CD8-positive, alpha-beta memory T cell (primary cell): ENCODE measurements at regions not wholly inside any gene's neighbourhood (a gene's known extent, or its start where the extent isn't known, plus 50 kb on each side); places are given as distances from the start of the nearest gene placed in this dataset.

ENCODE experiments used
- CTCF ChIA-PET: fragments of 350-600 bp; sonication (Branson Sonifier 250); formaldehyde crosslinking; loops from one replicate; lab custom pipeline; 2021; ENCODE audit warnings: antibody characterized with exemption; lab: Charles Lee
- POLR2A ChIA-PET: fragments of 350-600 bp; sonication (Branson Sonifier 250); formaldehyde crosslinking; loops from one replicate; lab custom pipeline; 2021; ENCODE audit warnings: antibody characterized with exemption; lab: Charles Lee
- DNase-seq, 5 donors: peaks; one replicate each; pipeline versions ENCODE4 v3.0.0 to v3.0.0-alpha.2; 2020 to 2022; ENCODE audit warnings: mixed read lengths in 1 of 5
- H3K27ac ChIP-seq: one replicate; pipeline ENCODE4 v1.7.0; 2013; ENCODE audit warnings: low read depth, mild to moderate bottlenecking, low read length, moderate library complexity
- H3K27me3 ChIP-seq: 2 replicates; pipeline ENCODE4 v1.7.0; 2013; ENCODE audit warnings: low read length, mild to moderate bottlenecking; ENCODE audit not compliant: insufficient read depth, poor library complexity, severe bottlenecking
- H3K36me3 ChIP-seq: 2 replicates; pipeline ENCODE4 v1.7.0; 2013; ENCODE audit warnings: mild to moderate bottlenecking, low read length, moderate library complexity; ENCODE audit not compliant: insufficient read depth
- H3K4me1 ChIP-seq: 2 replicates; pipeline ENCODE4 v1.7.0; 2013; ENCODE audit warnings: mild to moderate bottlenecking, low read length, moderate library complexity; ENCODE audit not compliant: insufficient read depth
- H3K4me3 ChIP-seq: 2 replicates; pipeline ENCODE4 v1.7.0; 2013; ENCODE audit warnings: mild to moderate bottlenecking, low read length
- H3K9me3 ChIP-seq: 2 replicates; pipeline ENCODE4 v1.7.0; 2013; ENCODE audit warnings: mild to moderate bottlenecking, low read length
- H3K27ac Mint-ChIP-seq, 8 donors: one replicate each; pipeline ENCODE4 v1.8.0; 2020 to 2021; ENCODE audit warnings: mixed read lengths in 8 of 8, mild to moderate bottlenecking in 6 of 8, inconsistent platforms in 3 of 8, moderate library complexity in 3 of 8
- H3K27me3 Mint-ChIP-seq, 2 donors: one replicate each; pipeline ENCODE4 v1.8.0; 2020 to 2021; ENCODE audit warnings: mixed read lengths in 2 of 2, mild to moderate bottlenecking in 1 of 2, moderate library complexity in 1 of 2
- H3K36me3 Mint-ChIP-seq, 3 donors: one replicate each; pipeline ENCODE4 v1.8.0; 2020 to 2021; ENCODE audit warnings: mixed read lengths in 3 of 3, inconsistent platforms in 1 of 3, mild to moderate bottlenecking in 1 of 3
- H3K4me1 Mint-ChIP-seq, 3 donors: one replicate each; pipeline ENCODE4 v1.8.0; 2020 to 2021; ENCODE audit warnings: mixed read lengths in 3 of 3, inconsistent platforms in 1 of 3, mild to moderate bottlenecking in 1 of 3
- H3K4me3 Mint-ChIP-seq, 7 donors: one replicate each; pipeline ENCODE4 v1.8.0; 2020 to 2021; ENCODE audit warnings: mixed read lengths in 7 of 7, mild to moderate bottlenecking in 6 of 7, moderate library complexity in 4 of 7, inconsistent platforms in 2 of 7
- H3K9me3 Mint-ChIP-seq, 5 donors: one replicate each; pipeline ENCODE4 v1.8.0; 2020 to 2022; ENCODE audit warnings: mixed read lengths in 5 of 5, mild to moderate bottlenecking in 3 of 5, moderate library complexity in 2 of 5, inconsistent platforms in 1 of 5

DNA sequence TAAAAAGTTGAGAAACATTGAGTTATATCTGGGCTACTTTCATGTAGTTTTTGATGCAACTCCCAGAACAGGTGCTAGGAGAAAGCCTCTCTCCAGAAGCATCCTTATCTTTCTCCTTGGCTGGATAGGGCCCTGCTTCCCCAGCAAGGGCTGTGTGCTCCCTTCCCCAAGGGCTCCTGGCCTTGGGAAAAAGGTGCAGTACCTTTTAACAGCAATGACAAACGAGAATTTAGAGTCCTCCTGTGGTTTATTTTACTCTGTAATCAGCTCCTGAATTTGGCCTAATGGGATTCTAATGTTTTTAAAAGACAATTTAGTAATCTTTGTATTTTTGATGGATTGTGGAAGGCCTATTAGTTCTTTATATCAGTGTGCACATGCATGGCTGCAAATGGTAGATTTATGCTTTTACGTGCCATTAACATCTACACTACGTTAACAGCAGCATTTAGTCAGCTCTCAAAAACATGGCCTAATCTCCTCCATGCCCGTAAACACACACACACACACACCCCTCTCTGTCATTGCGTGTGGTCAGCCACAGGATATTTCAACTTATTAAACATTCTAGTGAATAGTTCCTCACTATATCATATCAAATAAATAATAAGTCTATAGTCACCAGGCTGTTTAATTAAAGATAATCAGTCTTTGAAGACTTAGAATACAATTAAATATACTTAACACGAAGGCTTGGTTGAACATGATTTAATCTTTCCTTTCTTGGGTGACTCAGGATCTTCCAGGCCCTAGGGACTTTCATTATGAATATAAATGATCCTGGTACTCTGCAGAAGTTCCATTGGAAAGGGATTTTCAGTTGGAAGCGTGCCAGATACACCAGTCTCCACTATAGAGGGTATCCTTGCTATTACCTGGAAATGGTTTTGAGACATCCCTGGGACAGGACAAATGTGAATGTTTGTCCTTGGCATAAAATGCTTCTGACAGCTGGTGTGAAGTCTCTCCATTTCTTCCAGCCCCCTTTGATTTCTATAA is 181.4 kb upstream of the PWP1 start:
- DNase-seq, result no peak
- Histone ChIP-seq H3K9me3 (no peaks in the 10 kb centered on the region), H3K4me3 (no peak overlapping the region), H3K4me1 (no peaks in the 10 kb centered on the region), H3K27ac (no peak overlapping the region), H3K36me3 (no peaks in the 10 kb centered on the region), H3K27me3 (no peaks in the 10 kb centered on the region)
- peaks cover 0 to 2% (median 0%) of the 10 kb centered on the region in 5 donors for H3K9me3 Mint-ChIP-seq
- peaks cover 0 to 7% of the 10 kb centered on the region in 2 donors for H3K27me3 Mint-ChIP-seq
- peaks cover 4 to 19% (median 11%) of the 10 kb centered on the region in 3 donors for H3K4me1 Mint-ChIP-seq
- CTCF ChIA-PET, result no interaction called here
- H3K36me3 Mint-ChIP-seq, result no peaks in the 10 kb centered on the region
- peak overlapping the region in 1 of 8 donors; percentile 36 for H3K27ac Mint-ChIP-seq
- POLR2A ChIA-PET, result no interaction called here
- H3K4me3 Mint-ChIP-seq, result no peak overlapping the region

DNA sequence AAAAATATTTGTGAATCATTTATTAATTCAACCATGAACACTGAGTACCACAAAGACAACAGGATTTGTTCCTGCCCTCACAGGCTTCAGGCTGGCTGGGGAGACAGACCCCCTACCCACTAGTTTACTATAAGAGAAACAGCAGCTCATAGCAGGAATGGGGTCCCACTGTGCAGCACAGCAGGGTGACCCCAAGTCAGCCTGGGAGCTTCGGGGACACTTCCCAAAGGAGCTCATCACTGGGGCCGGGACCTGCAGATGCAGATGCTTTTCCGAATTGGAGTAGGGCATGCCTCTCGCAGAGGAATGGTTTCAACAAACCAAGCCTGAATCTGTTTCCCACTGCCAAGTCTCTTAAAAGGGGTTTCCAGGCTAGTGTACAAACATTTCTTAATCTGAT is 176.2 kb upstream of the PWP1 start:
- Mint-ChIP-seq H3K4me1 (peaks cover 0 to 4% (median 1%) of the 10 kb centered on the region in 3 donors), H3K27ac (no peak overlapping the region), H3K9me3 (peaks cover 0 to 2% (median 0%) of the 10 kb centered on the region in 5 donors), H3K36me3 (no peaks in the 10 kb centered on the region), H3K27me3 (peaks cover 0 to 3% of the 10 kb centered on the region in 2 donors), H3K4me3 (no peak overlapping the region)
- Histone ChIP-seq H3K27me3 (no peaks in the 10 kb centered on the region), H3K27ac (no peak overlapping the region), H3K9me3 (no peaks in the 10 kb centered on the region), H3K4me3 (no peak overlapping the region), H3K4me1 (no peaks in the 10 kb centered on the region), H3K36me3 (no peaks in the 10 kb centered on the region)
- CTCF ChIA-PET, result no interaction called here
- DNase-seq, result no peak
- POLR2A ChIA-PET, result no interaction called here

- Mint-ChIP-seq H3K9me3 (peaks cover 0 to 2% (median 0%) of the 10 kb centered on the region in 5 donors), H3K27me3 (peaks cover 0 to 3% of the 10 kb centered on the region in 2 donors), H3K27ac (no peak overlapping the region), H3K4me1 (peaks cover 6 to 9% (median 6%) of the 10 kb centered on the region in 3 donors), H3K36me3 (no peaks in the 10 kb centered on the region), H3K4me3 (no peak overlapping the region)
- CTCF ChIA-PET, result no interaction called here
- POLR2A ChIA-PET, result no interaction called here
- no peak overlapping the region for H3K4me3 ChIP-seq
- H3K27ac ChIP-seq, result no peak overlapping the region
- no peaks in the 10 kb centered on the region for H3K4me1 ChIP-seq
- H3K27me3 ChIP-seq, result no peaks in the 10 kb centered on the region
- H3K9me3 ChIP-seq, result no peaks in the 10 kb centered on the region
- no peak for DNase-seq
- no peaks in the 10 kb centered on the region for H3K36me3 ChIP-seq
Measured at GRCh38 chr12:107510211-107510610, 175.4 kb upstream of the PWP1 start.

- peaks cover 0 to 3% of the 10 kb centered on the region in 2 donors for H3K27me3 Mint-ChIP-seq
- H3K9me3 ChIP-seq, result no peaks in the 10 kb centered on the region
- POLR2A ChIA-PET, result no interaction called here
- no peak overlapping the region for H3K4me3 ChIP-seq
- H3K36me3 Mint-ChIP-seq, result no peaks in the 10 kb centered on the region
- H3K4me1 Mint-ChIP-seq, result peaks cover 12 to 15% (median 12%) of the 10 kb centered on the region in 3 donors
- H3K4me1 ChIP-seq, result no peaks in the 10 kb centered on the region
- no peaks in the 10 kb centered on the region for H3K9me3 Mint-ChIP-seq
- no peak overlapping the region for H3K4me3 Mint-ChIP-seq
- no peak for DNase-seq
- no peaks in the 10 kb centered on the region for H3K27me3 ChIP-seq
- no peak overlapping the region for H3K27ac ChIP-seq
- H3K36me3 ChIP-seq, result no peaks in the 10 kb centered on the region
- H3K27ac Mint-ChIP-seq, result peak overlapping the region in 1 of 8 donors; percentile 86
- CTCF ChIA-PET, result no interaction called here
Measured at GRCh38 chr12:107511292-107511691, 174.3 kb upstream of the PWP1 start.

- Histone ChIP-seq H3K9me3 (no peaks in the 10 kb centered on the region), H3K27me3 (no peaks in the 10 kb centered on the region), H3K4me3 (no peak overlapping the region), H3K4me1 (no peaks in the 10 kb centered on the region), H3K27ac (no peak overlapping the region), H3K36me3 (no peaks in the 10 kb centered on the region)
- H3K27ac Mint-ChIP-seq, result no peak overlapping the region
- no peak overlapping the region for H3K4me3 Mint-ChIP-seq
- peaks cover 12 to 15% (median 12%) of the 10 kb centered on the region in 3 donors for H3K4me1 Mint-ChIP-seq
- H3K36me3 Mint-ChIP-seq, result no peaks in the 10 kb centered on the region
- H3K27me3 Mint-ChIP-seq, result peaks cover 0 to 3% of the 10 kb centered on the region in 2 donors
- ChIA-PET CTCF (no interaction called here), POLR2A (no interaction called here)
- no peak for DNase-seq
- no peaks in the 10 kb centered on the region for H3K9me3 Mint-ChIP-seq
Measured at GRCh38 chr12:107512391-107512790, 173.2 kb upstream of the PWP1 start.

GRCh38 chr12:107513184-107513583 is 172.4 kb upstream of the PWP1 start:
- H3K27ac Mint-ChIP-seq, result peak overlapping the region in 1 of 8 donors; percentile 2
- H3K27ac ChIP-seq, result no peak overlapping the region
- H3K36me3 ChIP-seq, result no peaks in the 10 kb centered on the region
- no peak for DNase-seq
- no peak overlapping the region for H3K4me3 ChIP-seq
- peaks cover 12 to 15% (median 12%) of the 10 kb centered on the region in 3 donors for H3K4me1 Mint-ChIP-seq
- no peaks in the 10 kb centered on the region for H3K27me3 ChIP-seq
- ChIA-PET CTCF (no interaction called here), POLR2A (no interaction called here)
- no peak overlapping the region for H3K4me3 Mint-ChIP-seq
- H3K9me3 Mint-ChIP-seq, result no peaks in the 10 kb centered on the region
- no peaks in the 10 kb centered on the region for H3K9me3 ChIP-seq
- no peaks in the 10 kb centered on the region for H3K4me1 ChIP-seq
- no peaks in the 10 kb centered on the region for H3K36me3 Mint-ChIP-seq
- no peaks in the 10 kb centered on the region for H3K27me3 Mint-ChIP-seq

GRCh38 chr12:107513636-107514400 is 171.8 kb upstream of the PWP1 start:
- Histone ChIP-seq H3K4me1 (no peaks in the 10 kb centered on the region), H3K27me3 (no peaks in the 10 kb centered on the region), H3K27ac (no peak overlapping the region), H3K4me3 (no peak overlapping the region), H3K9me3 (no peaks in the 10 kb centered on the region), H3K36me3 (no peaks in the 10 kb centered on the region)
- POLR2A ChIA-PET, result no interaction called here
- peaks cover 12 to 15% (median 12%) of the 10 kb centered on the region in 3 donors for H3K4me1 Mint-ChIP-seq
- CTCF ChIA-PET, result no interaction called here
- H3K27me3 Mint-ChIP-seq, result no peaks in the 10 kb centered on the region
- H3K9me3 Mint-ChIP-seq, result no peaks in the 10 kb centered on the region
- peaks cover 0 to 1% (median 0%) of the 10 kb centered on the region in 3 donors for H3K36me3 Mint-ChIP-seq
- no peak overlapping the region for H3K4me3 Mint-ChIP-seq
- H3K27ac Mint-ChIP-seq, result peak overlapping the region in 1 of 8 donors; percentile 14
- DNase-seq, result no peak
